ENCODE measurements at regions not wholly inside any gene's neighbourhood (a gene's known extent, or its start where the extent isn't known, plus 50 kb on each side); places are given as distances from the start of the nearest gene placed in this dataset.

GRCh38 chr12:34119366-34119765, 97.1 kb downstream of the ALG10 start:
- intact Hi-C loops (cut with micrococcal nuclease), result no loop called here
- ChIA-PET POLR2A (no interaction called here), CTCF (no interaction called here)
- no peak overlapping the region for H3K27ac ChIP-seq (ENCODE audit: insufficient read depth, low read depth, low read length)
- peaks cover 3% of the 10 kb centered on the region for H3K9me3 ChIP-seq (replicated peaks; ENCODE audit: control insufficient read depth, insufficient read depth, low read length)
- no peak overlapping the region for H2AFZ ChIP-seq (ENCODE audit: low read depth, low read length)
- no peaks in the 10 kb centered on the region for H3K36me3 ChIP-seq (ENCODE audit: control insufficient read depth in 2 of 2, extremely low read depth in 1 of 2, insufficient read depth in 2 of 2, low read length in 2 of 2)
- H3K4me3 ChIP-seq (replicated peaks in 1 of 3; ENCODE audit: insufficient read depth in 1 of 3, low read depth in 1 of 3, low read length in 3 of 3), result no peak overlapping the region
- FAIRE-seq (no peak), DNase-seq (ENCODE audit: low read depth, low spot score) (no peak)
- H4K20me1 ChIP-seq (replicated peaks; ENCODE audit: control insufficient read depth, extremely low read depth, insufficient read depth, low read length), result no peaks in the 10 kb centered on the region
- H3K4me2 ChIP-seq (ENCODE audit: insufficient read depth, low read length), result no peak overlapping the region
- TF ChIP-seq CTCF (IDR thresholded peaks at IDR 0.05; ENCODE audit: extremely low read depth in 1 of 2, insufficient read depth in 1 of 2, low read depth in 1 of 2, low read length in 2 of 2) (no peak), GATA2 (IDR thresholded peaks at IDR 0.05; ENCODE audit: insufficient read depth, insufficient read length, low read depth, low read length) (no peak), MAX (IDR thresholded peaks at IDR 0.05; ENCODE audit: insufficient read depth, insufficient read length) (no peak), JUN (IDR thresholded peaks at IDR 0.05; ENCODE audit: borderline replicate concordance, insufficient read depth, insufficient read length, low read depth) (no peak), POLR2AphosphoS5 (IDR thresholded peaks at IDR 0.05; ENCODE audit: insufficient read depth, low read depth, low read length) (no peak)
- no peaks in the 10 kb centered on the region for H3K9me1 ChIP-seq (replicated peaks; ENCODE audit: control insufficient read depth, extremely low read depth, insufficient read depth, low read length)
- no peaks in the 10 kb centered on the region for H3K79me2 ChIP-seq (ENCODE audit: control insufficient read depth, insufficient read depth, low read length)
- H3K27me3 ChIP-seq (ENCODE audit: control insufficient read depth in 2 of 2, insufficient read depth in 2 of 2, low read length in 2 of 2), result no peaks in the 10 kb centered on the region
- dilution Hi-C loops (cut with MboI; ENCODE audit: extremely low pct_ligation_motif_present, low sequenced_read_pairs), result no loop called here
- no peaks in the 10 kb centered on the region for H3K4me1 ChIP-seq (ENCODE audit: control insufficient read depth, extremely low read depth, insufficient read depth, low read length)
- BruUV-seq (replicated peaks), result no TSS peak
- no peak overlapping the region for H3K9ac ChIP-seq (replicated peaks; ENCODE audit: extremely low read depth, insufficient read depth, low read length)

- Histone ChIP-seq H3K79me2 (ENCODE audit: control insufficient read depth, insufficient read depth, low read length) (no peaks in the 10 kb centered on the region), H3K4me3 (replicated peaks in 1 of 3; ENCODE audit: insufficient read depth in 1 of 3, low read depth in 1 of 3, low read length in 3 of 3) (no peak overlapping the region), H4K20me1 (replicated peaks; ENCODE audit: control insufficient read depth, extremely low read depth, insufficient read depth, low read length) (no peaks in the 10 kb centered on the region), H3K9ac (replicated peaks; ENCODE audit: extremely low read depth, insufficient read depth, low read length) (no peak overlapping the region), H3K27me3 (ENCODE audit: control insufficient read depth in 2 of 2, insufficient read depth in 2 of 2, low read length in 2 of 2) (no peaks in the 10 kb centered on the region), H3K4me2 (ENCODE audit: insufficient read depth, low read length) (no peak overlapping the region), H3K9me1 (replicated peaks; ENCODE audit: control insufficient read depth, extremely low read depth, insufficient read depth, low read length) (no peaks in the 10 kb centered on the region), H2AFZ (ENCODE audit: low read depth, low read length) (no peak overlapping the region), H3K4me1 (ENCODE audit: control insufficient read depth, extremely low read depth, insufficient read depth, low read length) (no peaks in the 10 kb centered on the region), H3K9me3 (replicated peaks; ENCODE audit: control insufficient read depth, insufficient read depth, low read length) (no peaks in the 10 kb centered on the region), H3K36me3 (ENCODE audit: control insufficient read depth in 2 of 2, extremely low read depth in 1 of 2, insufficient read depth in 2 of 2, low read length in 2 of 2) (no peaks in the 10 kb centered on the region), H3K27ac (ENCODE audit: insufficient read depth, low read depth, low read length) (no peak overlapping the region)
- no peak for FAIRE-seq
- BruUV-seq (replicated peaks), result no TSS peak
- ChIA-PET POLR2A (no interaction called here), CTCF (no interaction called here)
- no peak for TF ChIP-seq MAX (IDR thresholded peaks at IDR 0.05; ENCODE audit: insufficient read depth, insufficient read length)
- no peak for TF ChIP-seq FOS (IDR thresholded peaks at IDR 0.05; ENCODE audit: borderline replicate concordance, insufficient read depth, low read length)
- no peak for TF ChIP-seq GATA2 (IDR thresholded peaks at IDR 0.05; ENCODE audit: insufficient read depth, insufficient read length, low read depth, low read length)
- TF ChIP-seq POLR2A (IDR thresholded peaks at IDR 0.05; ENCODE audit: low read depth, low read length), result no peak
- no peak for TF ChIP-seq CTCF (IDR thresholded peaks at IDR 0.05; ENCODE audit: extremely low read depth in 1 of 2, insufficient read depth in 1 of 2, low read depth in 1 of 2, low read length in 2 of 2)
- no peak for TF ChIP-seq EZH2 (IDR thresholded peaks at IDR 0.05; ENCODE audit: borderline replicate concordance, low read depth, low read length, severe bottlenecking)
- TF ChIP-seq MYC (IDR thresholded peaks at IDR 0.05; ENCODE audit: low read depth, low read length), result no peak
- no peak for TF ChIP-seq POLR2AphosphoS5 (IDR thresholded peaks at IDR 0.05; ENCODE audit: insufficient read depth, low read depth, low read length)
- TF ChIP-seq JUN (IDR thresholded peaks at IDR 0.05; ENCODE audit: borderline replicate concordance, insufficient read depth, insufficient read length, low read depth), result no peak
- DNase-seq (ENCODE audit: low read depth, low spot score), result no peak
- dilution Hi-C loops (cut with MboI; ENCODE audit: extremely low pct_ligation_motif_present, low sequenced_read_pairs) (no loop called here), intact Hi-C loops (cut with micrococcal nuclease) (no loop called here)
These were observed 99.1 kb downstream of the ALG10 start for GRCh38 chr12:34121360-34121759.
